Heart right ventricle (tissue), 16 donors: ENCODE measurements at regions not wholly inside any gene's neighbourhood (a gene's known extent, or its start where the extent isn't known, plus 50 kb on each side); places are given as distances from the start of the nearest gene placed in this dataset.
A peak's percentile ranks its signal among the peaks of the same experiment; 100 is the strongest.

Experiments used
- ATAC-seq, 8 donors: fragments of 200-7000 bp; cut with Tn5 transposase; one replicate each; pipeline ENCODE4 v1.9.1; 2020; ENCODE audit warnings: mild to moderate bottlenecking in 8 of 8, moderate library complexity in 8 of 8, moderate number of reproducible peaks in 1 of 8
- DNase-seq, 2 donors: peaks; one replicate each; pipeline ENCODE4 v3.0.0-alpha.2; 2020
- H3K27ac ChIP-seq, 10 donors: fragments of 200-600 bp; sonication (generic) in 2 of 10; one replicate each; pipeline versions ENCODE4 v1.5.0 to v1.8.0; 2020 to 2022; ENCODE audit warnings: mild to moderate bottlenecking in 3 of 10
- H3K27me3 ChIP-seq, 7 donors: fragments of 200-600 bp; one replicate each; pipeline ENCODE4 v1.8.0; 2021 to 2022; ENCODE audit warnings: mild to moderate bottlenecking in 2 of 7
- H3K36me3 ChIP-seq, 9 donors: fragments of 200-600 bp; sonication (generic) in 1 of 9; one replicate each; pipeline versions ENCODE4 v1.5.0 to v1.8.0; 2020 to 2022; ENCODE audit warnings: mild to moderate bottlenecking in 2 of 9
- H3K4me1 ChIP-seq, 9 donors: fragments of 200-600 bp; sonication (generic) in 1 of 9; one replicate each; pipeline versions ENCODE4 v1.5.0 to v1.8.0; 2020 to 2022; ENCODE audit warnings: mild to moderate bottlenecking in 4 of 9
- H3K4me3 ChIP-seq, 10 donors: fragments of 200-600 bp; sonication (generic) in 2 of 10; one replicate each; pipeline versions ENCODE4 v1.5.0 to v1.8.0; 2020 to 2022; ENCODE audit warnings: mild to moderate bottlenecking in 7 of 10, moderate library complexity in 2 of 10
- H3K9me3 ChIP-seq, 11 donors: fragments of 200-600 bp in 10 of 11; sonication (generic) in 2 of 11; one replicate each; pipeline versions ENCODE4 v1.5.0 to v1.8.0; 2013 to 2022; ENCODE audit warnings: mild to moderate bottlenecking in 2 of 11, control low read depth in 1 of 11, moderate library complexity in 1 of 11
- WGBS, 2 donors: extraction: QIAGEN DNeasy Blood & Tissue Kit; methylation state at CpG; one replicate each; pipeline ENCODE4 v1.1.7; 2013; ENCODE audit warnings: inconsistent platforms in 1 of 2; 5-methylcytosine and 5-hydroxymethylcytosine counted together
- intact Hi-C, 10 donors: fragments of 100-400 bp; cut with DNase I; formaldehyde crosslinking; loops; one replicate each; pipeline versions ENCODE4 v1.11.1 to v1.14.2; 2022
- TF ChIP-seq, protein P1 (sequence below), 9 donors: fragments of 200-600 bp; sonication (generic) in 2 of 9; IDR thresholded peaks; one replicate each; pipeline versions ENCODE4 v1.5.0 to v1.8.0; 2021 to 2022; ENCODE audit warnings: antibody characterized with exemption in 9 of 9, mild to moderate bottlenecking in 5 of 9, moderate library complexity in 1 of 9
- donor health status: Arrhythmogenic right ventricular cardiomyopathy.
- donor health status: ischemic (EF 13 %, LVEDD 7.1; RV severe dilation, severe dysfunction).
- donor health status: healthy with polysubstance abuse.
- donor health status: DM: no; HTN: yes; CAD: no.
- donor health status: DM: no; HTN: no; CAD: no.
- donor health status: ischemic (EF 25% LVEDD 6.9; RV normal size, moderate dysfunction).
- donor health status: ischemic (EF 25% LVEDD 5.7; RV mildly dilated, moderate dysfunction).
- donor health status: healthy.
- donor health status: DM: yes; HTN: yes; CAD: no.
- donor health status: Ischemic cardiomyopathy.
- donor health status: ischemic (EF 35%, LVEDD 5.7; RV mildly dilated, moderate dysfunction).
- donor health status: nonischemic (EF 11% LVEDD 7.7; RV severe dilation, severe dysfunction).
- donor health status: DM: yes; HTN: yes; CAD: no.
- donor health status: PGD.
- donor health status: ischemic (EF 29% LVEDD 5.4; RV normal size, mild dysfunction).
- donor health status: nonischemic (EF 23%, LVEDD 6.1; RV moderate dilation, normal function).

DNA sequence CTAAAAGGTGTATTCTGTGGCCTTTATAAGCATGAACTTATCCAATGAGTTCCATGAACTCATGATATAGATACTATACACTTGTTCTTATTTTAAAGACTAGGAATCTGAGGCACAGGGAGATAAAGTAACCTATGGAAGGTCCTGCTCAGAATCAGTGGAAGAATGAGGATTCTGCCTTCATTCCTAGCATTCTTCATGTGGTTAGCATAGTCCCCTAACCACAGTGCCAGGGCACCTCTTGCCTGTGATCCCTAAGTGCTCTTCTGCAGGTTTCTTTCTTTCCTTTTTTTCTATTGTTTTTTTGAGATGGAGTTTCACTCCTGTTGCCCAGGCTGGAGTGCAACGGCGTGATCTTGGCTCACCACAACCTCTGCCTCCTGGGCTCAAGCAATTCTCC, 174.1 kb downstream of the C9orf152 start:
- Histone ChIP-seq H3K4me1 (peaks cover 6 to 37% (median 32%) of the 10 kb centered on the region in 9 donors), H3K4me3 (no peak overlapping the region), H3K27ac (peak overlapping the region in 1 of 10 donors; percentile 10), H3K36me3 (no peaks in the 10 kb centered on the region), H3K27me3 (no peaks in the 10 kb centered on the region), H3K9me3 (no peaks in the 10 kb centered on the region)
- TF ChIP-seq, protein P1, sequence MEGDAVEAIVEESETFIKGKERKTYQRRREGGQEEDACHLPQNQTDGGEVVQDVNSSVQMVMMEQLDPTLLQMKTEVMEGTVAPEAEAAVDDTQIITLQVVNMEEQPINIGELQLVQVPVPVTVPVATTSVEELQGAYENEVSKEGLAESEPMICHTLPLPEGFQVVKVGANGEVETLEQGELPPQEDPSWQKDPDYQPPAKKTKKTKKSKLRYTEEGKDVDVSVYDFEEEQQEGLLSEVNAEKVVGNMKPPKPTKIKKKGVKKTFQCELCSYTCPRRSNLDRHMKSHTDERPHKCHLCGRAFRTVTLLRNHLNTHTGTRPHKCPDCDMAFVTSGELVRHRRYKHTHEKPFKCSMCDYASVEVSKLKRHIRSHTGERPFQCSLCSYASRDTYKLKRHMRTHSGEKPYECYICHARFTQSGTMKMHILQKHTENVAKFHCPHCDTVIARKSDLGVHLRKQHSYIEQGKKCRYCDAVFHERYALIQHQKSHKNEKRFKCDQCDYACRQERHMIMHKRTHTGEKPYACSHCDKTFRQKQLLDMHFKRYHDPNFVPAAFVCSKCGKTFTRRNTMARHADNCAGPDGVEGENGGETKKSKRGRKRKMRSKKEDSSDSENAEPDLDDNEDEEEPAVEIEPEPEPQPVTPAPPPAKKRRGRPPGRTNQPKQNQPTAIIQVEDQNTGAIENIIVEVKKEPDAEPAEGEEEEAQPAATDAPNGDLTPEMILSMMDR (IDR thresholded peaks at IDR 0.05): no peak
- whole genome bisulfite sequencing, 2 donors: 91 to 95% methylated on average over 2 of the region's 2 CpGs
- ATAC-seq: no peak
- DNase-seq: no peak
- intact Hi-C loops: no loop called here

DNA sequence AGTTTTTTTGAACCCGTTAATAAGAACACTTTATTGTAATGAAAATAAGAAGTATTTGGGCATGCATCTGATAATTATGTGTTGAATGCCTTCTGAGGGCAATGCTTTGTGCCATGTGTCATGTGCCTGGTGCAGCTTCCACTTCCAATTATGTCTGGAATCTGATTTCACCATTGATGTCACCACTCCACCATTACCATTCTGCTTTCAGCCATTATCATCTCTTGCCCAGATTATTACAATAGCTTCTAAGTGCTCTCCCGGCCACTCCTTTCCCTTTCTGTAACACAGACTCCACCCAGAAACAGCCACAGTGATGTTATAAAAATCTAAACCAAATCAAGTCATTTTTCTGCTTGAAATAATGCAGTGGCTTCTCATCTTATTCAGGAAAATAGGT, 171.7 kb downstream of the C9orf152 start:
- no peaks in the 10 kb centered on the region for H3K36me3 ChIP-seq
- WGBS, 2 donors: 35 to 36% methylated on average over 2 of the region's 2 CpGs
- no peaks in the 10 kb centered on the region for H3K27me3 ChIP-seq
- ATAC-seq (peak; percentile 74 to 94 (median 88)), DNase-seq (peak in 1 of 2 donors; percentile 32)
- no peak overlapping the region for H3K4me3 ChIP-seq
- peak overlapping the region; percentile 9 to 83 (median 64) for H3K27ac ChIP-seq
- TF ChIP-seq, protein P1 (IDR thresholded peaks at IDR 0.05): no peak
- intact Hi-C loops: no loop called here
- H3K4me1 ChIP-seq: peaks cover 4 to 41% (median 36%) of the 10 kb centered on the region in 9 donors
- H3K9me3 ChIP-seq: no peaks in the 10 kb centered on the region

- DNase-seq (no peak), ATAC-seq (peak in 5 of 8 donors; percentile 15 to 56 (median 37))
- TF ChIP-seq, protein P1 (IDR thresholded peaks at IDR 0.05): no peak
- no peaks in the 10 kb centered on the region for H3K9me3 ChIP-seq
- no peaks in the 10 kb centered on the region for H3K36me3 ChIP-seq
- intact Hi-C loops: loop anchor here in 2 of 10 donors (2.0 to 5.0 kb wide), 2 partner anchors 62 to 128 kb away; no protein-coding TSS in a partner anchor
- H3K4me1 ChIP-seq: peaks cover 4 to 52% (median 43%) of the 10 kb centered on the region in 9 donors
- H3K4me3 ChIP-seq: no peak overlapping the region
- H3K27ac ChIP-seq: peak overlapping the region in 9 of 10 donors; percentile 24 to 80 (median 59)
- no peaks in the 10 kb centered on the region for H3K27me3 ChIP-seq
Measured at GRCh38 chr9:110040788-110041187, 167.2 kb downstream of the C9orf152 start.

GRCh38 chr9:110041452-110041851, 166.5 kb downstream of the C9orf152 start:
- Histone ChIP-seq H3K36me3 (no peaks in the 10 kb centered on the region), H3K4me1 (peaks cover 4 to 46% (median 37%) of the 10 kb centered on the region in 9 donors), H3K27me3 (no peaks in the 10 kb centered on the region), H3K27ac (peak overlapping the region in 9 of 10 donors; percentile 25 to 80 (median 59)), H3K4me3 (no peak overlapping the region), H3K9me3 (no peaks in the 10 kb centered on the region)
- TF ChIP-seq, protein P1 (IDR thresholded peaks at IDR 0.05): no peak
- ATAC-seq: peak in 6 of 8 donors; percentile 22 to 63 (median 46)
- intact Hi-C loops: loop anchor here in 2 of 10 donors (2.0 to 5.0 kb wide), 2 partner anchors 63 to 129 kb away; no protein-coding TSS in a partner anchor
- WGBS, 2 donors: 53 to 56% methylated on average over 5 of the region's 5 CpGs
- no peak for DNase-seq
